ENCODE measurements at regions not wholly inside any gene's neighbourhood (a gene's known extent, or its start where the extent isn't known, plus 50 kb on each side); places are given as distances from the start of the nearest gene placed in this dataset.

- DNase-seq (no peak), ATAC-seq (no peak)
- no peaks in the 10 kb centered on the region for H3K9me3 ChIP-seq (ENCODE audit: control insufficient read depth, low read length, poor library complexity, severe bottlenecking)
- Mint-ChIP-seq H3K27ac (no peak overlapping the region), H3K36me3 (ENCODE audit: low read depth) (peaks cover 2% of the 10 kb centered on the region), H3K27me3 (no peaks in the 10 kb centered on the region), H3K4me1 (no peaks in the 10 kb centered on the region), H3K4me3 (no peak overlapping the region)
Observed at GRCh38 chr2:18671363-18671762, 82.0 kb upstream of the NT5C1B start.

- Mint-ChIP-seq H3K4me1 (peaks cover 3% of the 10 kb centered on the region), H3K36me3 (ENCODE audit: low read depth) (peaks cover 2% of the 10 kb centered on the region)
Observed at GRCh38 chr2:18668221-18668620, 78.9 kb upstream of the NT5C1B start.

GRCh38 chr2:18664421-18664820 is 75.1 kb upstream of the NT5C1B start:
- no peak for DNase-seq
- H3K9me3 ChIP-seq (ENCODE audit: control insufficient read depth, low read length, poor library complexity, severe bottlenecking), result no peaks in the 10 kb centered on the region
- H3K36me3 Mint-ChIP-seq (ENCODE audit: low read depth), result peaks cover 4% of the 10 kb centered on the region
- no peak overlapping the region for H3K4me3 Mint-ChIP-seq
- H3K4me1 Mint-ChIP-seq, result peaks cover 3% of the 10 kb centered on the region
- no peaks in the 10 kb centered on the region for H3K27me3 Mint-ChIP-seq
- ATAC-seq, result no peak
- no peak overlapping the region for H3K27ac Mint-ChIP-seq

More at GRCh38 chr2:18668221-18668620, 78.9 kb upstream of the NT5C1B start:
- no peak overlapping the region for H3K27ac Mint-ChIP-seq
- no peaks in the 10 kb centered on the region for H3K9me3 ChIP-seq (ENCODE audit: control insufficient read depth, low read length, poor library complexity, severe bottlenecking)
- ATAC-seq (no peak), DNase-seq (no peak)
- no peaks in the 10 kb centered on the region for H3K27me3 Mint-ChIP-seq
- no peak overlapping the region for H3K4me3 Mint-ChIP-seq

GRCh38 chr2:18663861-18664260 is 74.5 kb upstream of the NT5C1B start:
- Mint-ChIP-seq H3K36me3 (ENCODE audit: low read depth) (peaks cover 4% of the 10 kb centered on the region), H3K27ac (no peak overlapping the region), H3K4me1 (peaks cover 3% of the 10 kb centered on the region), H3K4me3 (no peak overlapping the region), H3K27me3 (no peaks in the 10 kb centered on the region)
- DNase-seq (no peak), ATAC-seq (no peak)
- no peaks in the 10 kb centered on the region for H3K9me3 ChIP-seq (ENCODE audit: control insufficient read depth, low read length, poor library complexity, severe bottlenecking)

GRCh38 chr2:18662689-18663088 is 73.3 kb upstream of the NT5C1B start:
- Mint-ChIP-seq H3K27ac (no peak overlapping the region), H3K27me3 (no peaks in the 10 kb centered on the region), H3K36me3 (ENCODE audit: low read depth) (peaks cover 6% of the 10 kb centered on the region), H3K4me1 (peaks cover 3% of the 10 kb centered on the region), H3K4me3 (no peak overlapping the region)
- no peaks in the 10 kb centered on the region for H3K9me3 ChIP-seq (ENCODE audit: control insufficient read depth, low read length, poor library complexity, severe bottlenecking)
- DNase-seq, result no peak
- no peak for ATAC-seq

GRCh38 chr2:18659915-18660314 is 70.5 kb upstream of the NT5C1B start:
- Mint-ChIP-seq H3K4me1 (peaks cover 3% of the 10 kb centered on the region), H3K27me3 (no peaks in the 10 kb centered on the region), H3K36me3 (ENCODE audit: low read depth) (peaks cover 4% of the 10 kb centered on the region), H3K4me3 (no peak overlapping the region), H3K27ac (no peak overlapping the region)
- DNase-seq (no peak), ATAC-seq (no peak)
- no peaks in the 10 kb centered on the region for H3K9me3 ChIP-seq (ENCODE audit: control insufficient read depth, low read length, poor library complexity, severe bottlenecking)

GRCh38 chr2:18656048-18656447 is 66.7 kb upstream of the NT5C1B start:
- no peak overlapping the region for H3K4me3 Mint-ChIP-seq
- no peaks in the 10 kb centered on the region for H3K4me1 Mint-ChIP-seq
- no peak for ATAC-seq

GRCh38 chr2:18651842-18652774 is 62.7 kb upstream of the NT5C1B start:
- ATAC-seq, result no peak
- no peaks in the 10 kb centered on the region for H3K9me3 ChIP-seq (ENCODE audit: control insufficient read depth, low read length, poor library complexity, severe bottlenecking)
- no peak for DNase-seq
- Mint-ChIP-seq H3K36me3 (ENCODE audit: low read depth) (no peaks in the 10 kb centered on the region), H3K4me3 (no peak overlapping the region), H3K27ac (no peak overlapping the region), H3K27me3 (no peaks in the 10 kb centered on the region), H3K4me1 (no peaks in the 10 kb centered on the region)

More at GRCh38 chr2:18656048-18656447, 66.7 kb upstream of the NT5C1B start:
- Mint-ChIP-seq H3K36me3 (ENCODE audit: low read depth) (peaks cover 3% of the 10 kb centered on the region), H3K27me3 (no peaks in the 10 kb centered on the region), H3K27ac (no peak overlapping the region)
- DNase-seq, result no peak
- H3K9me3 ChIP-seq (ENCODE audit: control insufficient read depth, low read length, poor library complexity, severe bottlenecking), result no peaks in the 10 kb centered on the region

GRCh38 chr2:18650221-18650620 is 60.9 kb upstream of the NT5C1B start:
- ATAC-seq (no peak), DNase-seq (no peak)
- H3K9me3 ChIP-seq (ENCODE audit: control insufficient read depth, low read length, poor library complexity, severe bottlenecking), result no peaks in the 10 kb centered on the region
- Mint-ChIP-seq H3K4me3 (no peak overlapping the region), H3K36me3 (ENCODE audit: low read depth) (peaks cover 3% of the 10 kb centered on the region), H3K27me3 (no peaks in the 10 kb centered on the region), H3K4me1 (no peaks in the 10 kb centered on the region), H3K27ac (no peak overlapping the region)

- Mint-ChIP-seq H3K36me3 (ENCODE audit: low read depth) (peaks cover 3% of the 10 kb centered on the region), H3K4me1 (no peaks in the 10 kb centered on the region)
- ATAC-seq, result no peak
Observed at GRCh38 chr2:18649502-18650135, 60.2 kb upstream of the NT5C1B start.

GRCh38 chr2:18648161-18648560 is 58.8 kb upstream of the NT5C1B start:
- no peaks in the 10 kb centered on the region for H3K9me3 ChIP-seq (ENCODE audit: control insufficient read depth, low read length, poor library complexity, severe bottlenecking)
- DNase-seq (no peak), ATAC-seq (no peak)
- no peaks in the 10 kb centered on the region for H3K27me3 Mint-ChIP-seq
- peaks cover 3% of the 10 kb centered on the region for H3K36me3 Mint-ChIP-seq (ENCODE audit: low read depth)
- H3K4me1 Mint-ChIP-seq, result no peaks in the 10 kb centered on the region
- no peak overlapping the region for H3K4me3 Mint-ChIP-seq
- no peak overlapping the region for H3K27ac Mint-ChIP-seq

More at GRCh38 chr2:18649502-18650135, 60.2 kb upstream of the NT5C1B start:
- H3K9me3 ChIP-seq (ENCODE audit: control insufficient read depth, low read length, poor library complexity, severe bottlenecking), result no peaks in the 10 kb centered on the region
- Mint-ChIP-seq H3K27me3 (no peaks in the 10 kb centered on the region), H3K4me3 (no peak overlapping the region), H3K27ac (no peak overlapping the region)
- no peak for DNase-seq

- DNase-seq (no peak), ATAC-seq (no peak)
- no peaks in the 10 kb centered on the region for H3K4me1 Mint-ChIP-seq
- H3K36me3 Mint-ChIP-seq (ENCODE audit: low read depth), result peaks cover 4% of the 10 kb centered on the region
- H3K9me3 ChIP-seq (ENCODE audit: control insufficient read depth, low read length, poor library complexity, severe bottlenecking), result no peaks in the 10 kb centered on the region
- H3K4me3 Mint-ChIP-seq, result no peak overlapping the region
- no peak overlapping the region for H3K27ac Mint-ChIP-seq
- H3K27me3 Mint-ChIP-seq, result no peaks in the 10 kb centered on the region
Observed at GRCh38 chr2:18647731-18648130, 58.4 kb upstream of the NT5C1B start.

GRCh38 chr2:18645315-18645714 is 55.9 kb upstream of the NT5C1B start:
- Mint-ChIP-seq H3K27ac (no peak overlapping the region), H3K4me1 (no peaks in the 10 kb centered on the region)
- ATAC-seq, result no peak

More at GRCh38 chr2:18645315-18645714, 55.9 kb upstream of the NT5C1B start:
- DNase-seq, result no peak
- Mint-ChIP-seq H3K27me3 (no peaks in the 10 kb centered on the region), H3K36me3 (ENCODE audit: low read depth) (peaks cover 6% of the 10 kb centered on the region), H3K4me3 (no peak overlapping the region)
- no peaks in the 10 kb centered on the region for H3K9me3 ChIP-seq (ENCODE audit: control insufficient read depth, low read length, poor library complexity, severe bottlenecking)
